GM12873 (cell line): ENCODE measurements at regions not wholly inside any gene's neighbourhood (a gene's known extent, or its start where the extent isn't known, plus 50 kb on each side); places are given as distances from the start of the nearest gene placed in this dataset.

ENCODE experiments used
- CTCF ChIP-seq: IDR thresholded peaks from 2 replicates; pipeline ENCODE4 v1.5.1; 2012; ENCODE audit warnings: low read depth, mild to moderate bottlenecking, moderate library complexity, low read length, control low read depth; ENCODE audit not compliant: insufficient read depth; ENCODE audit errors: missing control alignments

- no peak for TF ChIP-seq CTCF
Observed at GRCh38 chr10:108817135-108817534, 1106.2 kb downstream of the XPNPEP1 start.

- TF ChIP-seq CTCF = no peak
Observed at GRCh38 chr10:108812906-108813305, 1110.4 kb downstream of the XPNPEP1 start.

- no peak for TF ChIP-seq CTCF
Observed at GRCh38 chr10:108812296-108812695, 1111.0 kb downstream of the XPNPEP1 start.

GRCh38 chr10:108808228-108808627 is 1115.1 kb downstream of the XPNPEP1 start:
- no peak for TF ChIP-seq CTCF

- no peak for TF ChIP-seq CTCF
Observed at GRCh38 chr10:108801775-108802517, 1121.4 kb downstream of the XPNPEP1 start.

- TF ChIP-seq CTCF = no peak
Observed at GRCh38 chr10:108801220-108801619, 1122.1 kb downstream of the XPNPEP1 start.

- no peak for TF ChIP-seq CTCF
Observed at GRCh38 chr10:108797573-108797972, 1125.7 kb downstream of the XPNPEP1 start.
